ENCODE measurements at regions not wholly inside any gene's neighbourhood (a gene's known extent, or its start where the extent isn't known, plus 50 kb on each side); places are given as distances from the start of the nearest gene placed in this dataset.

GRCh38 chrX:4655743-4656142 lies 942.3 kb upstream of the PRKX start (continued):
- TF ChIP-seq, protein P1, sequence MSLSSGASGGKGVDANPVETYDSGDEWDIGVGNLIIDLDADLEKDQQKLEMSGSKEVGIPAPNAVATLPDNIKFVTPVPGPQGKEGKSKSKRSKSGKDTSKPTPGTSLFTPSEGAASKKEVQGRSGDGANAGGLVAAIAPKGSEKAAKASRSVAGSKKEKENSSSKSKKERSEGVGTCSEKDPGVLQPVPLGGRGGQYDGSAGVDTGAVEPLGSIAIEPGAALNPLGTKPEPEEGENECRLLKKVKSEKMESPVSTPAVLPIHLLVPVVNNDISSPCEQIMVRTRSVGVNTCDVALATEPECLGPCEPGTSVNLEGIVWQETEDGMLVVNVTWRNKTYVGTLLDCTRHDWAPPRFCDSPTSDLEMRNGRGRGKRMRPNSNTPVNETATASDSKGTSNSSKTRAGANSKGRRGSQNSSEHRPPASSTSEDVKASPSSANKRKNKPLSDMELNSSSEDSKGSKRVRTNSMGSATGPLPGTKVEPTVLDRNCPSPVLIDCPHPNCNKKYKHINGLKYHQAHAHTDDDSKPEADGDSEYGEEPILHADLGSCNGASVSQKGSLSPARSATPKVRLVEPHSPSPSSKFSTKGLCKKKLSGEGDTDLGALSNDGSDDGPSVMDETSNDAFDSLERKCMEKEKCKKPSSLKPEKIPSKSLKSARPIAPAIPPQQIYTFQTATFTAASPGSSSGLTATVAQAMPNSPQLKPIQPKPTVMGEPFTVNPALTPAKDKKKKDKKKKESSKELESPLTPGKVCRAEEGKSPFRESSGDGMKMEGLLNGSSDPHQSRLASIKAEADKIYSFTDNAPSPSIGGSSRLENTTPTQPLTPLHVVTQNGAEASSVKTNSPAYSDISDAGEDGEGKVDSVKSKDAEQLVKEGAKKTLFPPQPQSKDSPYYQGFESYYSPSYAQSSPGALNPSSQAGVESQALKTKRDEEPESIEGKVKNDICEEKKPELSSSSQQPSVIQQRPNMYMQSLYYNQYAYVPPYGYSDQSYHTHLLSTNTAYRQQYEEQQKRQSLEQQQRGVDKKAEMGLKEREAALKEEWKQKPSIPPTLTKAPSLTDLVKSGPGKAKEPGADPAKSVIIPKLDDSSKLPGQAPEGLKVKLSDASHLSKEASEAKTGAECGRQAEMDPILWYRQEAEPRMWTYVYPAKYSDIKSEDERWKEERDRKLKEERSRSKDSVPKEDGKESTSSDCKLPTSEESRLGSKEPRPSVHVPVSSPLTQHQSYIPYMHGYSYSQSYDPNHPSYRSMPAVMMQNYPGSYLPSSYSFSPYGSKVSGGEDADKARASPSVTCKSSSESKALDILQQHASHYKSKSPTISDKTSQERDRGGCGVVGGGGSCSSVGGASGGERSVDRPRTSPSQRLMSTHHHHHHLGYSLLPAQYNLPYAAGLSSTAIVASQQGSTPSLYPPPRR (CRISPR knock-in tag; IDR thresholded peaks at IDR 0.05; ENCODE audit: borderline replicate concordance) = no peak
- no peak for TF ChIP-seq ZNF354B (CRISPR knock-in tag; IDR thresholded peaks at IDR 0.05)
- TF ChIP-seq ZFP30 (CRISPR knock-in tag; IDR thresholded peaks at IDR 0.05; ENCODE audit: borderline replicate concordance) = no peak
- TF ChIP-seq TRIM24 (IDR thresholded peaks at IDR 0.05) = no peak
- TF ChIP-seq ILK (tag; IDR thresholded peaks at IDR 0.05; ENCODE audit: borderline replicate concordance, low read depth) = no peak
- TF ChIP-seq KLF16 (IDR thresholded peaks at IDR 0.05) = no peak

DNA sequence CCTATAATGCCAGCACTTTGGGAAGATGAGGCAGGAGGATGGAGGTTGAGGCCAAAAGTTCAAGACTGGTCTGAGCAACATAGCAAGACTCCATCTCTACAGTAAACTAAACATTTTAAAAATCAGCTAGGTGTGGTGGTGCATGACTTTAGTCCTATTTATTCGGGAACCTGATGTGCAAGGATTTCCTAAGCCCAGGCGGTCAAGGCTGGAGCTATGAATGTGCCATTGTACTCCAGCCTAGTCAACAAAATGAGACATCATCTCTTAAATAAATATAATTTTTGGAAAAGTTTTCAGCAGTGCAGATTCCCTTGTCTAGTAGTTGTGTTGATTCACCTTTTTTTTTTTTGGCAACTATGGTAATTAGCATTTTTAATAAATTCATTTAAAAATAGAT lies 928.7 kb upstream of the PRKX start:
- Histone ChIP-seq H3K9ac (ENCODE audit: insufficient read depth in 1 of 2, low read depth in 2 of 2, low read length in 2 of 2) (no peak overlapping the region), H3K79me2 (ENCODE audit: control insufficient read depth, insufficient read depth, low read length) (no peaks in the 10 kb centered on the region), H3K27me3 (ENCODE audit: control insufficient read depth in 2 of 2, insufficient read depth in 2 of 2, low read length in 2 of 2) (no peaks in the 10 kb centered on the region), H3K9me1 (ENCODE audit: control insufficient read depth, insufficient read depth, low read length) (no peaks in the 10 kb centered on the region), H3K4me1 (replicated peaks in 1 of 2; ENCODE audit: control insufficient read depth in 2 of 2, insufficient read depth in 2 of 2, low read length in 2 of 2) (no peaks in the 10 kb centered on the region), H3K4me2 (ENCODE audit: insufficient read depth, low read length) (no peak overlapping the region), H4K20me1 (replicated peaks; ENCODE audit: control insufficient read depth, insufficient read depth, low read length) (no peaks in the 10 kb centered on the region), H2AFZ (ENCODE audit: low read depth, low read length) (no peak overlapping the region), H3K36me3 (ENCODE audit: control insufficient read depth, insufficient read depth, low read length) (no peaks in the 10 kb centered on the region), H3K4me3 (no peak overlapping the region), H3K9me3 (replicated peaks; ENCODE audit: control insufficient read depth, insufficient read depth, low read depth, low read length) (no peaks in the 10 kb centered on the region), H3K27ac (ENCODE audit: extremely low read depth, low read depth, low read length) (no peak overlapping the region)
- POLR2A ChIA-PET = no interaction called here
- no peak for TF ChIP-seq GATAD2A (IDR thresholded peaks at IDR 0.05)
- no peak for TF ChIP-seq NBN (IDR thresholded peaks at IDR 0.05; ENCODE audit: low read depth)
- no peak for TF ChIP-seq KAT7 (CRISPR knock-in tag; IDR thresholded peaks at IDR 0.05; ENCODE audit: borderline replicate concordance)
- CTCF ChIA-PET (ENCODE audit: low intra/inter-chr PET ratio) = no interaction called here
- ATAC-seq (no peak), FAIRE-seq (no peak), DNase-seq (ENCODE audit: extremely low read depth in 1 of 4, low spot score in 3 of 4) (no peak)
- in situ Hi-C loops (cut with MboI) (no loop called here), intact Hi-C loops (cut with micrococcal nuclease) (no loop called here)
- 5% methylated on average over 2 of the region's 2 CpGs for WGBS (ENCODE audit: insufficient coverage, low coverage, missing lambda C conversion rate)
- BruUV-seq (replicated peaks) = no TSS peak
